HuH-7.5 (cell line): ENCODE measurements at regions not wholly inside any gene's neighbourhood (a gene's known extent, or its start where the extent isn't known, plus 50 kb on each side); places are given as distances from the start of the nearest gene placed in this dataset.
"Not testable (repeated sequence)": the region's sequence is repeated elsewhere in the genome, so short reads cannot be mapped to it uniquely, and the experiment has no call there.

Source experiments
- DNase-seq: peaks from one replicate; pipeline ENCODE4 v3.0.0; 2011; ENCODE audit warnings: low spot score

DNA sequence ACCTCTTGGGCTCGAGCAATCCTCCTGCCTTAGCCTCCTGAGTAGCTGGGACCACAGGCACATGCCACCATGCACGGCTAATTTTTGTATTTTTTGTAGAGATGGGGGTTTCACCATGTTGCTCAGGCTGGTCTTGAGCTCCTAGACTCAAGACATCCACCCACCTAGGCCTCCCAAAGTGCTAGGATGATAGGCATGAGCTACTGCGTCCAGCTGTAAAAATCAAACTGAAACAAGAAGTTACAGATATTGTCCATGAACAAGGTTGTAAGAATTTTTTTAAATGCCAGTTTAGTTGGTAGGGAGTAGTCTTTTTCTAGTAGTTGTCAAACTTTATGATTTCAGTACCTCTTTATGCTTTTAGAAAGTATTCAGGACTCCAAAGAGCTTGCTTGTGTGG lies 424.4 kb upstream of the PMFBP1 start:
- DNase-seq: no peak

DNA sequence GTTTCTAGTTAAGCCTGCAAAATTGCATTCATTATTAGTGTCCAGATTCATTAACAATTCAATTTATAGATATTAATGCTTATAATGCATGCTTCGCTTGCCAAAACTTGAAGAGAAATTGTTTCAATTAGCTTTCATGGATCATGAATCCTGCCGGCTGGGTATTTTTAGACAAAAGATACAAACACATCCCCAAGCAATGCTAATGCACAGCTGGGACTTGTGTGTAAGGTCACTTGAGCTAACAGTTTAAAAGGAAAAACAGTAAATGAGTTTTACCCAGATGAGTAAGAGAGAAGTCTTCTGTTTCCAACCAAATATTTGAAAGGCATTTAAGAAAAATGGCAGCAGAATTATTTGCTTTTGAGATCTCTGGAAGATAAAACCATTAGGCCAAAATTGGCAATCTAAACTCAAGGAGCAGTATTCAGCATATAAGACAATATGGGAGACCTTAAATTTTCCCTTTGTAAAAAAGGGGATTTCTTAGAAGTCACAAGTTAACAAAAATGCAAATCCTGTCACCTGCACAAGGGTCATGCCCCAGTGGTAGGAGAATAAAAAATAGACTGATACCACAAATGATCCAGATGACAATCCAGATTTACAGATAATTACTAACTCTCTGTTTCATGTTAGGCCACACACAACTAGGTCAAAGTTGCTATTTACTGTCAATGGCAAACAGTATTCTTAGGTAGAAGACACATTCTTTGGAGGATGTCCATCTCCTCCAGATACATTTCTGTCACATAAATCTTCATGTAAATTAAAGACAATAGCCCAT lies 418.4 kb upstream of the PMFBP1 start:
- DNase-seq: no peak

DNA sequence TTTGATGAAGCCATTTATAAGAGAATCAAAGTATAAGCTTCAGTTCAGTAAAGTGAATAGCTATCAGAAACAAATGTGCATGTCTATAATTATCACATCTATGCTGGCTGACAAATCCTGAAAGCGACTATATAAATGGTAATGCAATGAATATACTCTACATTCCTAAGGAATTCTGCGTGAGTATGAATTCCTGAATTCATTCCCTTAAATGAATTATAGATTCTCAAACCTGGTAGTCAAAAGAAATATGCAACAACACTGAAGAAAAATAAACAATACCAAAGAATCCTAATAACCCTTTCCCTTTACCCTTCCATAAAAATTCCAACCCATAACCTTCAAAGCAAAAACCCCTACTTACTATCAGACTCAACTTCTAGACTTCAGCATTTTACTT lies 416.6 kb upstream of the PMFBP1 start:
- no peak for DNase-seq

DNA sequence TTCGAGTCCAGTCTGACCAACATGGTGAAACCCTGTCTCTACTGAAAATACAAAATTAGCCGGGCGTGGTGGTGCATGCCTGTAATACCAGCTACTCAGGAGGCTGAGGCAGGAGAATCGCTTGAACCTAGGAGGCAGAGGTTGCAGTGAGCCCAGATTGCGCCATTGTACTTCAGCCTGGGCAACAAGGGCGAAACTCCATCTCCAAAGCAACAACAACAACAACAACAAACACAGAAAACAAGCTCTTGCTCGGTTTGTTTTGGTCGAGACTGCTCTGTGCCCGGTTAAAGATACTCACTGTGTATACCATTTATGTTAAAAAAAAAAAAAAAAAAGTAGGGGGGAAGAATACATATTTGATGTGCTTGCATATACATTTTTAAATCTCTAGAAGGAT lies 406.1 kb upstream of the PMFBP1 start:
- DNase-seq: not testable (repeated sequence)

DNA sequence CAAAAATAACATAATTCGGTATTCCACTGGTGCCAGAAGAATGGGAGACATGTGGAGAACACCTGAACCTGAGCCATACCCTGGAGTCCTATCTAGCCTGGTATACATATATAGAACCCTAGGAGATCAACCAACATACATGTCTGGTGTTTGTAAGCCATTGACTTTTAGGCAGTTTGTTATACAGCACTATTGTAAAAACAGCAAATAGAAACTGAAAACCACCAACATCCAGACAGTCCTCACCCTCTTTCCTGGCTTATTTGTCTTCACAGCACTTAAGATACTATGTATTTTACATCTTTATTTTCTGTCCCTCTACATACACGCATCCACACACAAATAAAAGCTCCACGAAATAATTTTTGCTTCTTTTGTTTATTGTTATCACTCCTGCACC lies 404.2 kb upstream of the PMFBP1 start:
- no peak for DNase-seq

DNA sequence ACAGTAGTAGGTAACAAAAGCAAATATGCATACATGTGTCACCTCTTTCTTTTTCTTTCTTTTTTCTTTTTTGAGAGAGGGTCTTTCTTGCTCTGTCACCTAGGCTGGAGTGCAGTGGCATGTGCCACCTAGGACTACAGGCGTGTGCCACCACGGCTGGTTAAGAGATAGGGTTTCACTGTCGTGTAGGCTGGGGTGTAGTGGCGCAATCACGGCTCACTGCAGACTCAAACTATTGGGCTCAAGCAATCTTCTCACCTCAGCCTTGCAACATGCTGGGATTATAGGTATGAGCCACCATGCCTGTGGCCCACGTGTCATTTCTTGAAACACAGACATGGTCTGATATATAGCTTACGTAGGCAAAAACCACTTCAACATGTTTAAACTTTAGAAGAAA lies 397.7 kb upstream of the PMFBP1 start:
- no peak for DNase-seq

DNA sequence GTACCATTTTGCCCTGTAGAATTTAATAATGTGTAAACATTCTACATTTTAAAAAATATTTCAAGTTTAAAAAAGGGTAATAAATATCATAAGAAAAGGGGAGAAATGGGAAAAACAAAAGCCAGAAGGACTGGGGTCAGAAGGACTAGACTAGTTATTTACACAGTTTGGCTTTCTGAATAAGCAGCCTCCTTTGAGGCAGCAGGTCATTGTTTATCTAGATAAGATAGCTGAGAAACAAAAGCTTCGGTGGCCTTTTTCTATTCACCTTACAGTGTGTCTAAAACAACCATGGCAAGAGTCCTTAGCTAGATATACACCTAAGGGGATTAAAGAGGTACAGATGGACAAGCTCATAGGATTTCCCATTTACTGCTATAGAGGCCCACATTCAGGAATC lies 396.5 kb upstream of the PMFBP1 start:
- no peak for DNase-seq

DNA sequence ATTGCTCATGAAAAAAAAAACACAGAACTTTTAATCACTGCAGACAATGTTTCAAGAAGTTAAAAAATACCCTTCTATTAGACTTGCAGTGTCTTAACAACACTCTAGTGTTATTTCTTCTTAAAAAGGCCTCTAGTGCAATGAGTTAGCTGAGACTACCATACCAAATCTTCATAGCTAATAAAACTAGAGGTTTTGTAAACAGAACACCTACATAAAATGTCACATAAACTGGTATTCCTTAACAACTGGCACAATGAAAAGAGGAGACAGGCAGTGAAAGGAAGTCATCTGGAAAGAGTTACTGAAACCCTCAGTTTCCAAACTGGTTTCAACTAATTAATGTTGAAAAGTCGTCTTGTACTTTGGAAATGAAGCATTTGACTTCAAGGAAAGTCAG lies 394.2 kb upstream of the PMFBP1 start:
- DNase-seq: no peak

DNA sequence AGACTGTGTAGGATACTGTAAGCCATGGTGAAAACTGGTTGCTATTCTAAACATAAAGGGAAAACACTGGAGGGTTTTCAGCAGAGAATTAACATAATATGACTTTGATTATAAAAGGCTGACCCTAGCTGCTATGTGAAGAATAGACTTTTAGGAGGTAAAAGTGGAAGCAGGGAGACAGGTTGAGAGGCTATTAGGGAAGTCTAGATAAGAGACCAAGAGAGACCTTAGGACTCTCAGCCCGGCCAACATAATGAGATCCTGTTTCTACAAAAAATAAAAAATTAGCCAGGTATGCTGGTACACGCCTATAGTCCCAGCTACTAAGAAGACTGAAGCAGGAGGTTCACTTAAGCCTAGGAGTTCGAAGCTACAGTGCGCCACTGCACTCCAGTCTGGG lies 393.2 kb upstream of the PMFBP1 start:
- no peak for DNase-seq

DNA sequence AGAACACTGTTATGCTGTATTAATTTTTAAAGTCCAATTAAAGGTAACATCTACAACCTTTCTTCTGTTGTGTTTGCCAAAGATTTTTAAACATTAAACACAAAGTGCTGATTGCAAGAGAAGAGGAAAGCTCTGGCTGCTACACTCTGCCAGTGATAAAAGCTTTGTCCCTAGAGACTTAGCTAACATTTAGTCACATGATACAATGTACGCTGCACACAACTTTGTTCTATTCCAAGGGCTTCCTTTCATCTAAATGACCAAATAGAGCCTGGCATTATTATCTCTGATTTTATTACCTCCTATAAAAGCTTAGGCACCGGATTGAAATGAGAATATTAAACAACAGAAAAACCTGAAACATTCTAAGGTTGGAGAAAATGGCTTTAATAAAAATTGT lies 388.7 kb upstream of the PMFBP1 start:
- no peak for DNase-seq

DNA sequence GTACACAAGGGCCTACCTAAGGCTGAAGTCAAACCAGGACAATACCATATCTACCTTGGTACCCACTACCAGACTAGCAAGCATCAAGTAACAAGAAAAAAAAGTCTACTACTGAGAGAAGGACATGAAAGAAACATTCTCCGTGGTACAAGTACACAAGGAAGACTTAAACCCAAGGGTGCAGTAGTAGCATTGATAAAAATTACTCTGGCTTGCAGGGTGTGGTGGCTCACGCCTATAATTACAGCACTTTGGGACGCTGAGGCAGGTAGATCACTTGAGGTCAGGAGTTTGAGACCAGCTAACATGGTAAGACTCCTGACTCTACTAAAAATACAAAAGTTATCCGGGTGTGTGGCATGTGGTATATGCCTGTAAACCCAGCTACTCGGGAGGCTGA lies 386.5 kb upstream of the PMFBP1 start:
- DNase-seq: no peak

DNA sequence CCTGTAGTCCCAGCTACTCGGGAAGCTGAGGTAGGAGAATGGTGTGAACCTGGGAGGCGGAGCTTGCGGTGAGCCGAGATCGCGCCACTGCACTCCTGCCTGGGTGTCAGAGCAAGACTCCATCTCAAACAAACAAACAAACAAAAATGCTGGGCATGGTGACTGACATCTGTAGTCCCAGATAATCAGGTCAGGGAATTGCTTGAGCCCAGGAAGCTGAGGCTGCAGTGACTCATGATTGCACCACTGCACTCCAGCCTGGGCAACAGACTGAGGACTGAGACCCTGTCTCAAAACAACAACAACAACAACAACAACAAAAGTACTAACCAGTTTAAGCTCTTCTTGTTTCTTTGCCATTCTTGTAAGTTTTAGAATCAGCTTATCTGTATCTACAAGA lies 383.0 kb upstream of the PMFBP1 start:
- no peak for DNase-seq

DNA sequence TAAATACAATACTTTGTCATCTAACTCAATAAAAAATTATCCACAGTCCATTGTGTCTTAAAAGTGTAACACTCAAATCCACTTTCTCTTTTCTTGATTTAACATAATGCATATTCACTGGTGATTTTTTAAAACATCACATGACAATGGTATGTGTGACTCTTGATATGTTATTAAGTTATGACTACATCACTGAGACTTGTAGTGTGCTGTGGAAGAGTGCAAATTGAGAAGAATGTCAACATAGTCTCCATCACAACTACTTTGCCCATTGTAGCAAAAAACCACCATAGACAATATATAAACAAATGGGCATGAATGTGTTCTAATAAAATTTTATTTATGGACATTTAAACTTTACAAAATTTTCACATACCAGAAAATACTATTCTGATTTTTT lies 380.7 kb upstream of the PMFBP1 start:
- DNase-seq: no peak

DNA sequence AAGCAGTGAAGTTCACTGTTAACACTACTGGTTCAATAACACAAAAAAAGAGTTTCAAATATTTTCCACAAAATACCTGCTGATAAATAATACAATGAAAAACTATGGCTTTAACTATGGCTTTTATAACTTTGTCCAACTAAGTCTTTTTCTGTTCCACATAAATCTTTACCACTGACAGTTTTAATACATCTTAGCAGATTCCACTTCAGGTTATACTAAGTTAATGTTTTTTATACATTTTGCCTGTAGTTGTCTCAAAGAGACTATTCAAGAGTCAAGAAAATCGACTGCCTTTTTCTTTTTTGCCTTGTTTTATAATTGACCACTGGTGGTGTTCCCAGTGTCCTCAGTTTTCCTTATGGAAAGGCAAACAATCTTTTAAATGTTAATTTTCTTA lies 379.7 kb upstream of the PMFBP1 start:
- DNase-seq: no peak

DNA sequence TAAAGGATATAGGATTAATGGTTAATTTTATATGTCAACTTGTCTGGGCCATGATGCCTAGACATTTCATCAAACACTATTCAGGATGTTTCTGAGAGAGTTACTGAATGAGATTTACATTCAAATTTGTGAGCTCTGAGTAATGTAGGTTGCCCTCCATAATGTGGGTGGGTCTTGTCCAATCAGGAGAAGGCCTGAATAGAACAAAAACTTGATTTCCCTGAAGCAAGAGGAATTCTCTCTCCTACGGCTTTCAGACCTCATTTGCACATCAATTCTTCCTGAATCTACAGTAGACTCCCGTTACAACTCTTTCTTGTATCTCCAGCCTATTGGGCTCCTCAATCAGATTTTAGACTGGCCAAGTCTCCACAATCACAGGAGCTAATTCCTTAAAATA lies 377.9 kb upstream of the PMFBP1 start:
- no peak for DNase-seq

DNA sequence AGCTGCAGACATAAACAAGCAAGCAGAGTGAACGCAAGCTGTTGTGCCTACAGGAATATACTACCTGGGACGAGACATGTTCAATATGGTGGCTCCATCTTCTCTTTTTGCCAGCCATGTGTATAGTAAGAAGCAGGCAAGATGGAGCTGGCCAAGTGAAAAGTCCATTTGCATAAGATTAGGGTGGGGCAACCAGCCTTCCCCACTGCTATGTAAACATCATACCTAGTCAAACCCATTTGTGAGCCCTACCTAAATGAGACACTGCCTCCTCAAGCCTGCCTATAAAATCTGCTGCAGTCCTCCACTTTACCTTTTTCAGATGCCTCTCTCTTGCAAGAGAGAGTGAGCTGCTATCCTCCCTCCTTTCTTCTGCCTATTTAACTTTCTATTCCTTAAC lies 370.1 kb upstream of the PMFBP1 start:
- no peak for DNase-seq

DNA sequence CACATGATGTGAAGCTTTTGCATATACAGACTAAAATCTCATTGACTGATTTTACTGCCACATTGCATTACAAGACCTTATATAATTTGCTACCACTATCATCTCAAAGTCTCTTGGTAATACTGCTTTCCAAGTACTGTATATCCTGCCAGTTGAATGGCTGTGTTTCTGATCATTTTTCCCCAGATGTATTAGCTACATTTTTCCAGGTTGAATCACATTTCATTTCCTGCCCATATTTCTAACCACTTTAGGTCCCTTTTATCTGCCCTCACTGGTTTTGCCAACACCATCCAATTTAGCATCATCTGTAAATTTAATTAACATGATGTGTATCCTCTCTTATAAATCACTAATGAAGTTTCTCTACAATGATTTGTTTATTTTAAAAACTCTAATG lies 365.7 kb upstream of the PMFBP1 start:
- DNase-seq: no peak

DNA sequence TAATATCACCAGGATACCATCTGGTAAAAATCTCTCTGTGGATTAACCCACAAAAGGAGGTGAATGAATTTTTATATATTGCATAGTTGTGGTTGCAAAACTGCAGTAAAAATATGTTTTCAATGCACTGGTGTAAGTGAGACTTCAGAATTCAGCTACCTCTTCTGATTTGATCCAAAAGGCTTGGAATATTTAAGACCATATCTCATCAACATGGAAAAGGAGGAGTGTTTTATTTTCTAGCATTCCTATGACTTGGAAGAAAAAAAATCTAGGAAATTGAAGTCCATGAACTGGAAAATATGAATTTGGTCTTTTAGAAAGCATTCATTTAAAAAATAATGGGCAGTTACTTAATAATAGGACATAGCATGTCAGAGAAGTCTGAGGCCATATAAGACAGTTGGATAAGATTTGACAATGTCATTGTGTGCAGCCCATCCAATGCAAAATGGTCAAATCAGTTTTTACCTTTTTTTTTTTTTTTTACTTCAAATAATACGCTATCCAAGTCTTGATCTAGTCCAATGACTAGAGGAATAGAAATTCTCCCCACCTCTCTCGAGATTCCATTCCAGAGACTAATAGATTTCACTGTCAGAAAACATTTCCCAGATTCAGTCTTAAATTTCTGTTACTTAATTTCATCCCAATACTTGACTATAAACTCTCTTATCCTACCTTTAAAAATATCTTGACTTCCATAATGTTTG lies 364.9 kb upstream of the PMFBP1 start:
- no peak for DNase-seq

DNA sequence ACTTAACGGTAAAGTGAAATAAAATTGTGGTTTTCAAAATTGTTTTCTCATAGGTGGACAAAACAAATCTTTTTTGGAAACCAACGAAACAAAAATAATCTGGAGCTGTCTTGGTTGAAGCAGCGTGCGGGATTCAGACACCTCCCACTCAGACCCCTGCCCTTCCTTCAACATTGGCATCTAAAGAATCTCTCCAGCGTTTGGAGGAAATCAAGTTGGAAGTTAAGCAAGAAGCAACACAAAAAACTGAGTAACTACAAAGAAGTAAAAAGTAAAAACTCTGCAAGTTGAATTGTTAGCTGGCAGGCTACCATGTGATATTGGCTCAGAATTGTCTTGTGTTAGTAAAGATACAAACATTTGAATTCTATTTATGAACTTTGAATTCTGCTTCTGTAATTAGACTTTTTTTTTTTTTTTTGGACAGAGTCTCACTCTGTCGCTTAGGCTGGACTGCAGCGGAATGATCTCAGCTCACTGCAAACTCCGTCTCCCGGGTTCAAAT lies 361.0 kb upstream of the PMFBP1 start:
- no peak for DNase-seq

DNA sequence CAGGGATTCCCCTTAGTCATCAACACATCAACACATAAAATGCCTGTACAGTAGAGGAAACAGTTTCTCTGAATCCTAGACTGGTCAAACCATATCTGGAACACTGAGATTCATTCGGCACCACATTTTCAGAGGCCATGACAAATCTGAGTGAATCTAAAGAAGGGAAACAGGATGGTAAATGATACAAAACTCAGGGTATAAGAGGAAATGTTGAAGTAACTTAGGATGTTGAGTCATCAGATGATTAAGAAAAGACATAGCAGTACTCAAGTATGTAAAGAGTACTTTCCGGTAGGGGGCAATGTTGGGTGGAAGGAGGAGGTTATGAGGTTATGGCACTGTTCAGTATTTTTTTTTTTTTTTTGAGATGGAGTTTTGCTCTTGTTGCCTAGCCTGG lies 358.5 kb upstream of the PMFBP1 start:
- DNase-seq: no peak

DNA sequence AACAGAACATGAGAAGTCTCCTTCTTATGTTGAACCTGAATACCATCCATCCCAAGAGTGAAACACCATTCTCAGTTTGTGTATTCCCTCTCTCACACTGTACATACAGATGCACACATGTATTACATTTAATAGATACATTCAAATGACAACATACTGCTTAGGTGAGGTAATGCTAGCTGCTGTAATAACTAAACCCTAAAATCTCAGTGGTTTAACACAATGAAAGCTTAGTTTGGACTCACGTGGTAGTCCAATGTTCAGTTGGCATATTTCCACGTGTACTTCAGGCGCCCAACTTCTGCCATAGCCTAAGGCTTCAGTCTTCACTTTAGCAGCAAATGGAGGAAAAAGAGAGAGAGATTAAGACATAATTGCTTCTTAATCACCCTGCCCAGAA lies 351.1 kb upstream of the PMFBP1 start:
- DNase-seq: no peak

DNA sequence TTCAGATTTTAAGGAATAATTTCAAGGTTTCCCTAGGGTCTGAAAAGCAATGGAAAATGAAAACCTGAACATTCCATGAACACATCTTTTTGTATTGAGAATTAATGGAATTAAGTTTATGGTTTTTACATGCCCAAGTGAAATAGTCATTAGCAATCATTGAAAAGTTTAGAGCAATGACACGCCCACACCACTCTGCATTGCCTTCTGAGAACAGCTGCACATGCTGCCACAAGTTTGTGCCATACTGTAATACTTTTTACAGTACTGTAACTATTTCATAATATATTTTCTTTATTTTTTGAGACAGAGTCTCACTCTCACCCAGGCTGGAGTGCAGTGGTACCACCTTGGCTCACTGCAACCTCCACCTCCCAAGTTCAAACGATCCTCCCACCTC lies 345.2 kb upstream of the PMFBP1 start:
- no peak for DNase-seq

DNA sequence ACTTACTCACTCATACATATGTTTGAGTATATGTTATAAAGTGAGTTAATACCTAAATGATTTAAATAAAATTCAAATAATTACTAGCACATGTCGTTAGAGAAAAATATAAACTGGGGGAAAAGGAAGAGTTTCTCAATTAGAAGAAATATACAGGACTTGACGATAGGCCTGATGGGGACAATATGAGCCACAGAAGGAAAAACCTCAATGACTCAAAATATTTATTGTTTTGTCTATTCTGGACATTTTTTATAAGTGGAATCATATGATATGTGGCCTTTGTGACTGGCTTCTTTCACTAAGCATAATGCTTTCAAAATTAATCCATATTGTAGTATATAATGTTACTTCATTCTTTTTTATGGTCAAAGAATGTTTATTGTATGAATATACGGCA lies 339.2 kb upstream of the PMFBP1 start:
- no peak for DNase-seq

DNA sequence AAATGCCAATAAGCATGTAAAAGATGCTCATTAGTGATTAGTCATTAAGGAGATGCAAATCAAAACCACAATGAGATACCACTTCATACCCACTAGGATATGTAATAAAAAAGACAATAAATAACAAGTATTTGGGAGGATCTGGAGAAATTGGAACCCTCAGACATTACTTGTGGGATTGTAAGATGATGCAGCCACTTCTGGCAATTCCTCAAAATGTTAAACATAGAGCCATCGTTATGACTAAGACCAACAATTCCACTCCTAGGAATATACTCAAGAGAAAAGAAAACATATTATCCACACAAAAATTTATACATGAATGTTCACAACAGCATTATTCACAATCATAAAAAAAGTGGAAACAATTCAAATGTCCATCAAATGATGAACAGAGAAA lies 336.2 kb upstream of the PMFBP1 start:
- no peak for DNase-seq
